GM10248 (cell line): ENCODE measurements at regions not wholly inside any gene's neighbourhood (a gene's known extent, or its start where the extent isn't known, plus 50 kb on each side); places are given as distances from the start of the nearest gene placed in this dataset.

Experiments
- CTCF ChIA-PET: fragments of 300-600 bp; sonication (Branson Sonifier 250); formaldehyde crosslinking; extraction: SDS; loops from one replicate; lab custom pipeline; 2021; ENCODE audit warnings: antibody characterized with exemption; lab: Yijun Ruan, JAX
- POLR2A ChIA-PET: fragments of 350-650 bp; sonication (Branson Sonifier 250); formaldehyde crosslinking; extraction: SDS; loops from one replicate; lab custom pipeline; 2020; ENCODE audit warnings: antibody characterized with exemption; lab: Yijun Ruan, JAX
- DNase-seq: peaks from one replicate; pipeline ENCODE4 v3.0.0; 2012; ENCODE audit errors: extremely low spot score
- TF ChIP-seq, protein P1 (sequence below): IDR thresholded peaks from 2 replicates; pipeline ENCODE4 v1.5.1; 2012; ENCODE audit warnings: mild to moderate bottlenecking, low read depth; ENCODE audit errors: extremely low read depth, missing control alignments, control extremely low read depth

DNA sequence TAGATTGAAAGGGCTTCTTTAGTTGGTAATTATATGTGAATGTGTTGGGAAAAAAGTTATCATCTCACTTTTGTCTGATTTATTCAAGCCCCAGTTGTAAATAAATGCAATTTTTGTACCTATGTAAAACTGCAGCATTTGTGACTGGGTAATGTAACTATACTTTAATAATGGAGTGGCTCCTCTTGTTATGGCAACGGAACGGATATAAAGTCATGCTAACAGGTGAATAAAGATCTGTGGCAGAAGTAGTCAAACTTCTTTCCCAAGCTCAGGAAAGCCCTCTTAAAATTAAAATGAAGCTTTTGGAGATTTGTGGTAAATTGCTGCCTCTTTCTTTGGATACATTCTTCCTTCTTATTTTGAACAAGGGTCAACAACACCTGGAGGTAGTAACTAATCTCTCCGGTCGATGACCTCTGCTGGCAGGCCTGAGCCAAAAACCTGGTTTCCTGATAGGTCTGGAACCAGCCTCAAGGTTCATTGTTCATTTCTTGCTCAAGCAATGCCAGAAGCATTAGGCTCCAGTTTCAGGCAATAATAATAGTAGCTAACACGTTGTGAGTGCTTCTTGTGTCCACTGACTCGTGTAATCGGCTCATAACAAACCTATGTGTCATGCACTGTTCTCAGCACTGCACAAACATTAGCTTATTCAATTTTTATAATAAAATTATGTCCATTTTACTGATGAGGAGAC, 313.4 kb upstream of the DACH1 start:
- POLR2A ChIA-PET: no interaction called here
- CTCF ChIA-PET: interaction anchor here (1.2 kb wide), 1 partner anchor 10 kb away, joined by 3 read pairs; no protein-coding TSS in a partner anchor
- DNase-seq: no peak
- TF ChIP-seq, protein P1, sequence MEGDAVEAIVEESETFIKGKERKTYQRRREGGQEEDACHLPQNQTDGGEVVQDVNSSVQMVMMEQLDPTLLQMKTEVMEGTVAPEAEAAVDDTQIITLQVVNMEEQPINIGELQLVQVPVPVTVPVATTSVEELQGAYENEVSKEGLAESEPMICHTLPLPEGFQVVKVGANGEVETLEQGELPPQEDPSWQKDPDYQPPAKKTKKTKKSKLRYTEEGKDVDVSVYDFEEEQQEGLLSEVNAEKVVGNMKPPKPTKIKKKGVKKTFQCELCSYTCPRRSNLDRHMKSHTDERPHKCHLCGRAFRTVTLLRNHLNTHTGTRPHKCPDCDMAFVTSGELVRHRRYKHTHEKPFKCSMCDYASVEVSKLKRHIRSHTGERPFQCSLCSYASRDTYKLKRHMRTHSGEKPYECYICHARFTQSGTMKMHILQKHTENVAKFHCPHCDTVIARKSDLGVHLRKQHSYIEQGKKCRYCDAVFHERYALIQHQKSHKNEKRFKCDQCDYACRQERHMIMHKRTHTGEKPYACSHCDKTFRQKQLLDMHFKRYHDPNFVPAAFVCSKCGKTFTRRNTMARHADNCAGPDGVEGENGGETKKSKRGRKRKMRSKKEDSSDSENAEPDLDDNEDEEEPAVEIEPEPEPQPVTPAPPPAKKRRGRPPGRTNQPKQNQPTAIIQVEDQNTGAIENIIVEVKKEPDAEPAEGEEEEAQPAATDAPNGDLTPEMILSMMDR: no peak

DNA sequence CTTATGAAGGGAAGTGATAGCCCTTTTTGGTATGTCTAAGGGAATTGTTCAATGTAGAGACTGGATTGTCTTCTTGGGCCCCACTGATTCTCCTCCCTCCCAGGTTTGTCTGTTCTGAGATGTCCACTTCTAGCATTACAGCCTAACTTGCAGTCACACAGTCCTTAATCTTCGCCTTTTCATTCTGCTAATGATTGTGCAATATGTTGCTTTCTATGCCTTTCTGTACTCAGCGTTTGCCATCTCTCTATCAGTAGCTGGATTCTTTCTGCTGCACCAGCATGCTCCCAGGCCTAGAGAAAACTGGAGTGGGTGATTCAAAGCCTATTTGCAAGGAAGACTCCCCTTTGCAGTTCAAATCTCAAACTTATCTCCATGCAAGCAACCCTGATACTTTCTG, 307.5 kb upstream of the DACH1 start:
- DNase-seq: no peak
- POLR2A ChIA-PET: no interaction called here
- CTCF ChIA-PET: no interaction called here
- TF ChIP-seq, protein P1: no peak

DNA sequence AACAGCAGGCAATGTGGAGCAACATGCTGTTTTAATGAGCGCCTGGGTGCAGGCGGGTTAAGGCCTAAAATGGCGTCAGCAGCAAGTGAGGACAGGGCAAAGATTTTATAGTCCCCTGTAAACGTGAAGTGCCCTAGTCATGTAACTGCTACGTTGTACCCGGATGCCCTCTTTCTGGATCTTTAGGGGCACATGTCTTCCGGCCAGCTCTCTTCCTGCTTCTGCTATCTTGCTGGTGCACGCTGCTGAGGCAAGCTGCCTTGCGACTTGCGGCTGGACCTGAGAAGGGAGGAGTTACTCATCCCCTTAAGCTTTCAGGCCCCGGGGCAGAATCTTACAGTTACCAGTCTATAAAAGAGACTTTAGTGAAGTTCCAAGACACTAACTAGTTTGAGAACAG, 303.6 kb upstream of the DACH1 start:
- no peak for DNase-seq
- ChIA-PET POLR2A (no interaction called here), CTCF (interaction anchor here (1.1 to 1.4 kb wide), 2 partner anchors 10 to 22 kb away, joined by 3 read pairs; no protein-coding TSS in a partner anchor)
- TF ChIP-seq, protein P1: no peak

DNA sequence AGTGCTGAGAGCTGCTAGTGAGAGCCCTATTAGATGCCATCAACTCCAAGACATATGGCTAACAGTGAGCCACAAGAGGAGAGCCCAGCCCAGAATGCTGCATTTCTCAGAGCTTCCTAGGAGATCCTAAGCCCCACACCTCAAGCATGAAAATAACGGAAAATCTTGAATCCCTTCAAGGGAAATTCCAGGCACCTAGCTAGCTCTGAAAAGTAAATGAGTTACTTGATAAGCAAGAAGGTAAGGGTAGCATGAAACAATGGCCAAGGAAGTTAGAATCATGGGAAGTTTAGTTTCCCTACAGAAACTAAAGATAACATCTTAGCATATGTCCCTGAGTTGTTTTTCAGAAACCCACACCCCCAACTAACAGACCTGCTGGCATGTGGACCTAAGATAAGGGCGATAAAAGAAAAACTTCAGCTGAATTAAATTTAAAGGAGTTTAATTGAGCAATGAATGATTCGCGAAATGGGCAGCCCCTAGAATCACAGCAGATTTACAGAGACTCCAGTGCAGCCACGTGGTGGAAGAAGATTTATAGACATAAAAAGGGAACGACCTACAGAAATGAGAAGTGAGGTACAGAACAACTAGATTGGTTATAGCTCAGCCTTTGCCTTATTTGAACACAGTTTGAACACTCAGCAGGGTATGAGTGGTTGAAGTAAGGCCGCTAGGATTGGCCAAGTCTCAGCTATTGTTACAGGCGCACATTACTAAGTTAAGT, 301.3 kb upstream of the DACH1 start:
- TF ChIP-seq, protein P1: no peak
- DNase-seq: no peak

DNA sequence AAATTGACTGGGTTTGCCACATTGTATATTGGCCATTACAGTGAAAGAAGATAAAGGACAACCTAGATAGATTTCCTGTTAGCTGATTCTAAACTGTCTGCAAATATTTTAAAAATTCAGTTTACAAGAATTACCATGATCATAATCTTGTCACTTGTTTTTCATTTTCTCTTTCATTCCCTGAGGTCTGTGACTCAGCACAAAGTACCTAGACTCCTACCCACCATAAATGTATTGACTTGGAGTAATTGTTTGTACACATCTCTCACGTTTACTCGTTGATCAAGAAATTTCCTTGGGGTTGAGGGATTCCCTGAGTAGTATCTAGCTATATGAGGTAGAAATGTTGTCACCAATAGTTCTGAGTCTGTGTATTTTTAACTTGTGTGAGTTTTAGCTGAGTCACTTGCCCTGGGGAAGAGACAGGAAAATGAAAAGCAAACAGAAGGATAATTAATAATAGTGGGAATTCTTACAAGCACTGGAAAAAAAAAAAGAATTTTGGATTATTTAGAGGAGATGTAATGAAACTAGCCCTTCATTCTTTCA, 299.2 kb upstream of the DACH1 start:
- no peak for DNase-seq
- POLR2A ChIA-PET: no interaction called here
- TF ChIP-seq, protein P1: no peak
- CTCF ChIA-PET: interaction anchor here (1.1 kb wide), 1 partner anchor 9 kb away, joined by 3 read pairs; no protein-coding TSS in a partner anchor

More for the DNA sequence above, 301.3 kb upstream of the DACH1 start:
- ChIA-PET CTCF (interaction anchor here (1.1 to 3.1 kb wide), 2 partner anchors 10 to 151 kb away, joined by 3 to 9 read pairs; no protein-coding TSS in a partner anchor), POLR2A (no interaction called here)

DNA sequence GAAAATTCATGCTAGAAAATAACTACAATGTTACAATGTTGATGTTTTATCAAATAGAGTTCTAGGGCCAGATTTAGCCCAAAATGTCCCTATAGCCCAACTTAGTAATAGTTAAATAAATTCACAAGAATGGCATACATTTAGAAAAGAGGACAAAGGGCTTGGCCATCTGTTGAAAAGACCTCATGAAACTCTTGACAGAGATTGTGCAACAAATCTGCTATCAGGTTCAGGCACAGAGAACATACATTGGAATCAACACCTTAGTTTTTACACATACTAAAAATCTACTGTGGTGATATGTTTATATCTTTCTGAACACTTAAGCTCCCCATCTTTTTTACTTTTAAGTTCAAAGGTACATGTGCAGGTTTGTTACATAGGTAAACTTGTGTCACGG, 298.3 kb upstream of the DACH1 start:
- TF ChIP-seq, protein P1: no peak
- ChIA-PET POLR2A (no interaction called here), CTCF (interaction anchor here (1.1 kb wide), 1 partner anchor 9 kb away, joined by 3 read pairs; no protein-coding TSS in a partner anchor)
- DNase-seq: no peak
